ENCODE measurements at regions not wholly inside any gene's neighbourhood (a gene's known extent, or its start where the extent isn't known, plus 50 kb on each side); places are given as distances from the start of the nearest gene placed in this dataset.

DNA sequence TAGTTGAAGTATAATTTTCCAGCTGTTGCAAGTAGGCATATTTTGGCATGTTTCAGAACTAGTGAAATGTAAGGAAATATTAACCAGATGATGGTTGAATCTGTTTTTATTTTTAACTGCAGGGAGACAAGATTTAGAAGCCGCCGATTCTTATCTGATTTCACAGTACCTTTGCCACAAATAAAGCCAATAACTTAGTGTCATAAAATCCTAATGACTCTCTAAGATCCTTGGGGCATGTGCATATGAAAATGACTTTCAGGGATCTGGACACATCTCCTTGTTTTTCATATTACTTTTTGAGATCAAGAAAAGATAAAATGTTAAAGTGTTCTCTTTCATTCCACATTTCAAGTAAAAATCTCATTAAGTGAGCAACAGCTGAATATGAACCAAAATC, 125.8 kb upstream of the CNTLN start:
- H3K27ac ChIP-seq: no peak overlapping the region
- no peaks in the 10 kb centered on the region for H3K27me3 ChIP-seq
- H3K4me3 ChIP-seq: no peak overlapping the region
- DNase-seq (no peak), ATAC-seq (no peak)
- TF ChIP-seq, protein P1, sequence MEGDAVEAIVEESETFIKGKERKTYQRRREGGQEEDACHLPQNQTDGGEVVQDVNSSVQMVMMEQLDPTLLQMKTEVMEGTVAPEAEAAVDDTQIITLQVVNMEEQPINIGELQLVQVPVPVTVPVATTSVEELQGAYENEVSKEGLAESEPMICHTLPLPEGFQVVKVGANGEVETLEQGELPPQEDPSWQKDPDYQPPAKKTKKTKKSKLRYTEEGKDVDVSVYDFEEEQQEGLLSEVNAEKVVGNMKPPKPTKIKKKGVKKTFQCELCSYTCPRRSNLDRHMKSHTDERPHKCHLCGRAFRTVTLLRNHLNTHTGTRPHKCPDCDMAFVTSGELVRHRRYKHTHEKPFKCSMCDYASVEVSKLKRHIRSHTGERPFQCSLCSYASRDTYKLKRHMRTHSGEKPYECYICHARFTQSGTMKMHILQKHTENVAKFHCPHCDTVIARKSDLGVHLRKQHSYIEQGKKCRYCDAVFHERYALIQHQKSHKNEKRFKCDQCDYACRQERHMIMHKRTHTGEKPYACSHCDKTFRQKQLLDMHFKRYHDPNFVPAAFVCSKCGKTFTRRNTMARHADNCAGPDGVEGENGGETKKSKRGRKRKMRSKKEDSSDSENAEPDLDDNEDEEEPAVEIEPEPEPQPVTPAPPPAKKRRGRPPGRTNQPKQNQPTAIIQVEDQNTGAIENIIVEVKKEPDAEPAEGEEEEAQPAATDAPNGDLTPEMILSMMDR (IDR thresholded peaks at IDR 0.05): no peak
- H3K36me3 ChIP-seq: no peaks in the 10 kb centered on the region
- H3K4me1 ChIP-seq: no peaks in the 10 kb centered on the region
- H3K9me3 ChIP-seq: no peaks in the 10 kb centered on the region
- intact Hi-C loops (cut with DNase I): no loop called here

DNA sequence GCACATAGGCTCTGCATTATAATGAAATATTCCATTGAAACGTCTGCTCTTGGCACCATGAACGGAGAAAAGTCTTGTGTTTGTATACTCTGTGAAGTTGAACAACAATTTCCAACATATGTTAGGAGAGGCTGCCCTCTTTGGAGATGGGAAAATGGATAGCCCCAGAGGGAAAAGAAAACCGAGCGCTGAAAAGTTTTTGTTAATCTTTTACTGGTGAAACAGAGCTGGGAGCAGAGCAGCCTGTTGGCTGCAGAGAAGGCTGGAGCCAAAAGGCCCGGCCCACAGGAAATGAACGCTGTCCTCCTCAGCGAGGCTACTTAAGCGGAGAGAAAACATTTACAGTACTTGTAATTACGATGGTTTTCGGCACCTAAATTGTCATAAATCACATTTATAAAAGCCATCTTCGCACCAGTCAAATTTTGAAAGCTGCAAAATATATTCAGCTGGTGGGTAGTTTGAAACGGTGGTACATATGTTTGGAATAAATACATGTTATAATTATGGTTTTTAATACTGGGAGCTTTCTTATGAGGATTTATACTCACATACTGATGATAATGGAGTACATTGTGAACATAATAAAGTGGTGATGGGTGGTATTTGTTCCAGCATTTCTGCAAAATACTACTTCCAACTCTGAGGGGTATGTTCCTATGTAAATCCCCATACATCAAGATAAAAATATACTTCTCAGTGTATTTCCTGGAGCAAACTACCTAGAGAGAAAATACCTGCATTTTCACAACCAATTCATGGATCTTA, 129.6 kb upstream of the CNTLN start:
- ATAC-seq (peak; percentile 77), DNase-seq (no peak)
- Histone ChIP-seq H3K4me1 (no peaks in the 10 kb centered on the region), H3K27me3 (no peaks in the 10 kb centered on the region), H3K9me3 (no peaks in the 10 kb centered on the region), H3K36me3 (no peaks in the 10 kb centered on the region), H3K27ac (peak overlapping the region; percentile 14), H3K4me3 (peak overlapping the region; percentile 15)
- TF ChIP-seq, protein P1 (IDR thresholded peaks at IDR 0.05): no peak
- intact Hi-C loops (cut with DNase I): no loop called here

DNA sequence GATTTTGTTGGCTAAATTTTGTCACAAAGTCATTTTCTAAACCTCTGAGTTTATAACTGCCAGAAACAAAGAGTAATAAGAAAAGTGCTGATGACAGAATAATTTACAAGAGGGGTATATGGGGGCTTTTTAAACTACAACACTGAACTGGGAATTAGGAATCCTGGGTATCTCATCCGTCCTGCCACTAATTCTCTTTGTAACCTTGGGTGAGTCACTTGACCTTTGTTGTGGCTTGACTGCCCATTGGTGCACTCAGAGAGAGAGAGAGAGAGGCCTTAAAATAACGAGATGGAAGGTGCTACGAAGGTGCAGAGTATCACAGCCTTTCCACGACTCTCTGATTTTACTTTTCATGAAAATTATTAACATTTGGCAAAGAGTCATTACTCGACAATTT, 130.3 kb upstream of the CNTLN start:
- Histone ChIP-seq H3K9me3 (no peaks in the 10 kb centered on the region), H3K27me3 (no peaks in the 10 kb centered on the region), H3K4me3 (no peak overlapping the region), H3K4me1 (no peaks in the 10 kb centered on the region), H3K36me3 (no peaks in the 10 kb centered on the region), H3K27ac (no peak overlapping the region)
- ATAC-seq (no peak), DNase-seq (no peak)
- intact Hi-C loops (cut with DNase I): no loop called here
- TF ChIP-seq, protein P1 (IDR thresholded peaks at IDR 0.05): no peak

DNA sequence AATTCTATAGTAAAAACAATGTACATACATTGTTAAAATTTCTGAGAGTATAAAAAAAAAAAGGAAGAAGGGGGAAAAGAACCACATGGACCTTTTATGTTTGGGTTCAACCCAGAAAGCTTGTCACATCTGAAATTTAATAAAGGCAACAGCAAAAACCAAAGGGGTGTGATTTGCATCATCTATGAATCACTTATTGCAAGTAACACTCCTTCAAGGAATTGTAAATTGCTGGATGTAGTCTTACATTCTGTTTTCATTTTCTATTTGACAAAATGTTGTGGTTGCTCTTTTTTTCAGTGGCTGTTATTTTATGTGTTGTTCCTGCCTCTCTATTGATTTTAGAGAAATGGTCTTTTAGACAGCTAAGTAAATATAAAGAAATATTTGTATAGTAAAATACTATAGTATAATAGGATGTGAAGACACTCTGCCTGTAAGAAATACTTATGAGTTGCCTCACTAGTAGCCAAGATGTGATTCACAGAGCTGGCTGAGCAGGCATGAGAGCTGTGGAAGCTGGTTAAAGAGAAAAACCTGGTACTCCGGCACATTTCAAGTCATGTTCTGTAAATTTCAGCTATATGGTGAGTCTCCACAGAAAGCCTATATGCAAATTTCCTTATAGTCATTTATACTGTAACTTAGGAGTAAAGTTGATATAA, 131.1 kb upstream of the CNTLN start:
- Histone ChIP-seq H3K9me3 (no peaks in the 10 kb centered on the region), H3K4me3 (no peak overlapping the region), H3K36me3 (no peaks in the 10 kb centered on the region), H3K27ac (no peak overlapping the region), H3K4me1 (no peaks in the 10 kb centered on the region), H3K27me3 (no peaks in the 10 kb centered on the region)
- intact Hi-C loops (cut with DNase I): no loop called here
- DNase-seq: no peak
- TF ChIP-seq, protein P1 (IDR thresholded peaks at IDR 0.05): no peak
- no peak for ATAC-seq

DNA sequence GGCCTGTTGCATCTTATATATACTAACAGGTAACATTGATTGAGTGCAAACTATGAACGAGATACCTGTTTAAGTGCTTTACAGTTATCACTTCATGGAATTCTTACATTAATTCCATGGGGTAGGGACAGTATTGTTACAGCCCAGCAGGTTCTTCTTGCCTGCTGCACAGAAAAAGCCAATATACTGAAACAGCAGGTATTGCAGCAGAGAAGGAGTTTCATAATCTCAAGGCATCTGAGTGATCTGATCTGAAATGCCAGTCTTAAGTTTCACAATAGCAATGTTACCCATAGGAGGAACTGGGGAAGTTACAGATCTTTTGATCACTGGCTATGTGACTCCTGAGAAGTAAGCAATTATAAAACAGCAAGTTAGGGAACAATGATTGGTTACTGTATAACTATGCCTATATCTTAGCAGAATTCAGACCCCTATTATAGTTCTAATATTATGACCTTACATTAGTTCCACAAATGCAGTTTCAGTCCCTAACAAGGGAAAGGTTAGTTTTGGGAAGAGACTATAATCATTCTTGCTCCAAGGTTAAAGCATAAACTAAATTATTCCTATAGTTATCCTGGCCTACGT, 126.5 kb upstream of the BNC2 start:
- DNase-seq (no peak), ATAC-seq (no peak)
- Histone ChIP-seq H3K4me1 (no peaks in the 10 kb centered on the region), H3K27me3 (no peaks in the 10 kb centered on the region), H3K27ac (no peak overlapping the region), H3K36me3 (no peaks in the 10 kb centered on the region), H3K4me3 (no peak overlapping the region), H3K9me3 (peaks cover 15% of the 10 kb centered on the region)
- intact Hi-C loops (cut with DNase I): no loop called here
- TF ChIP-seq, protein P1 (IDR thresholded peaks at IDR 0.05): no peak
